Thymus (tissue), 11 donors: ENCODE measurements at regions not wholly inside any gene's neighbourhood (a gene's known extent, or its start where the extent isn't known, plus 50 kb on each side); places are given as distances from the start of the nearest gene placed in this dataset.
"Not testable (repeated sequence)": the region's sequence is repeated elsewhere in the genome, so short reads cannot be mapped to it uniquely, and the experiment has no call there.

Experiments
- DNase-seq, 9 donors: peaks; one replicate each; pipeline ENCODE4 v3.0.0-alpha.2; 2013; ENCODE audit warnings: low spot score in 9 of 9, low read depth in 6 of 9, missing footprints in 1 of 9
- H3K27ac ChIP-seq, 2 donors: one replicate each; pipeline ENCODE4 v1.5.1; 2013; ENCODE audit warnings: control low read depth in 1 of 2, low read depth in 1 of 2, low read length in 1 of 2, mild to moderate bottlenecking in 1 of 2, moderate library complexity in 1 of 2
- H3K27me3 ChIP-seq, 2 donors: one replicate each; pipeline ENCODE4 v1.5.1; 2013; ENCODE audit warnings: low read length in 1 of 2; ENCODE audit not compliant: control insufficient read depth in 2 of 2, insufficient read depth in 1 of 2
- H3K36me3 ChIP-seq, 2 donors: one replicate each; pipeline ENCODE4 v1.5.1; 2013; ENCODE audit warnings: low read length in 1 of 2, mild to moderate bottlenecking in 1 of 2, moderate library complexity in 1 of 2; ENCODE audit not compliant: control insufficient read depth in 2 of 2, insufficient read depth in 2 of 2
- H3K4me1 ChIP-seq, 2 donors: one replicate each; pipeline ENCODE4 v1.5.1; 2013; ENCODE audit warnings: low read length in 2 of 2; ENCODE audit not compliant: control insufficient read depth in 2 of 2, insufficient read depth in 2 of 2
- H3K4me3 ChIP-seq, 2 donors: one replicate each; pipeline ENCODE4 v1.5.1; 2013; ENCODE audit warnings: low read length in 2 of 2, control low read depth in 1 of 2, mild to moderate bottlenecking in 1 of 2
- H3K9me3 ChIP-seq, 2 donors: one replicate each; pipeline ENCODE4 v1.5.1; 2013; ENCODE audit warnings: low read length in 1 of 2, mild to moderate bottlenecking in 1 of 2; ENCODE audit not compliant: control insufficient read depth in 2 of 2, insufficient read depth in 1 of 2
- WGBS: extraction: QIAGEN DNeasy Blood & Tissue Kit; methylation state at CpG from one replicate; pipeline ENCODE4 v1.1.7; 2013; 5-methylcytosine and 5-hydroxymethylcytosine counted together
- donor health status: healthy.

- WGBS: 38% methylated on average over 1 of the region's 1 CpG
- Histone ChIP-seq H3K9me3 (no peaks in the 10 kb centered on the region), H3K27ac (no peak overlapping the region), H3K4me3 (no peak overlapping the region), H3K36me3 (no peaks in the 10 kb centered on the region), H3K4me1 (no peaks in the 10 kb centered on the region), H3K27me3 (no peaks in the 10 kb centered on the region)
- DNase-seq: no peak
Measured at GRCh38 chr7:26948617-26949118, 84.3 kb upstream of the SKAP2 start.

- Histone ChIP-seq H3K36me3 (no peaks in the 10 kb centered on the region), H3K27ac (no peak overlapping the region), H3K27me3 (no peaks in the 10 kb centered on the region), H3K4me3 (no peak overlapping the region), H3K4me1 (no peaks in the 10 kb centered on the region), H3K9me3 (no peaks in the 10 kb centered on the region)
- WGBS: 86% methylated on average over 4 of the region's 4 CpGs
- DNase-seq: no peak
Measured at GRCh38 chr7:26944501-26945358, 80.3 kb upstream of the SKAP2 start.

DNA sequence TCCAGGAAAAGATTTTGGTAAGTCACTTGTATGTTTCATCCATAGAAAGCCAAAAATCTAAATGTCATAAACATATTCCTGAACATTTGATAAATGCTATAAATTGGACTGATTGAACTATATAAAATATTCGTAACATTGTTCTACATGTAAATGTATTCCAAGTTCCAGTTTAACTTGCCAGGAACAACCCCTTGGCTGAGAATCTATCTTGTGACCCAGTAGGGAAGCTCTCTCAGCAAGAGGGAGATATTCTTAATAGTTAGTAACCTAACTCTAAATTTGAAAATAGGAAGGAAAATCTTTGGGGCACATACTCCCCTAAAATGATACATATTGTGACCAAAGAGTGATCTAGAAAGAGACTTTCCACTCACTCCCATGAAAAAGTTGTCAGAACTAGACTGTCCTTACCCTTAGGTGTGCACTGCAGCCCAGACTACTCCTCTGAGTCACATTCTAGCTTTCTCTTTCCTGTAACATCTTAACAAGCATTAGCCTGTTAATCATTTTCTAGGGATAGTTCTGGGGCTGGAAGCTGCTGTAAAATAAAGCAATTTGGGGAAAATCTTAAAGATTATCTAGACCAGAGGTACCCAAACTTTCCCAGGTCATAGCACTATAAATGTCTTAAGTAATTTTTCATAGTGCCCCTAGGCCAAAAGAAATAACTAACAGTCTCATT is 73.7 kb upstream of the SKAP2 start:
- no peaks in the 10 kb centered on the region for H3K36me3 ChIP-seq
- 95% methylated on average over 1 of the region's 1 CpG for WGBS
- no peaks in the 10 kb centered on the region for H3K9me3 ChIP-seq
- no peaks in the 10 kb centered on the region for H3K27me3 ChIP-seq
- H3K4me3 ChIP-seq: no peak overlapping the region
- H3K27ac ChIP-seq: no peak overlapping the region
- DNase-seq: no peak
- H3K4me1 ChIP-seq: no peaks in the 10 kb centered on the region

- Histone ChIP-seq H3K36me3 (no peaks in the 10 kb centered on the region), H3K4me1 (no peaks in the 10 kb centered on the region), H3K27ac (no peak overlapping the region), H3K9me3 (no peaks in the 10 kb centered on the region), H3K27me3 (no peaks in the 10 kb centered on the region), H3K4me3 (no peak overlapping the region)
- DNase-seq: no peak
Measured at GRCh38 chr7:26937306-26937705, 72.9 kb upstream of the SKAP2 start.

DNA sequence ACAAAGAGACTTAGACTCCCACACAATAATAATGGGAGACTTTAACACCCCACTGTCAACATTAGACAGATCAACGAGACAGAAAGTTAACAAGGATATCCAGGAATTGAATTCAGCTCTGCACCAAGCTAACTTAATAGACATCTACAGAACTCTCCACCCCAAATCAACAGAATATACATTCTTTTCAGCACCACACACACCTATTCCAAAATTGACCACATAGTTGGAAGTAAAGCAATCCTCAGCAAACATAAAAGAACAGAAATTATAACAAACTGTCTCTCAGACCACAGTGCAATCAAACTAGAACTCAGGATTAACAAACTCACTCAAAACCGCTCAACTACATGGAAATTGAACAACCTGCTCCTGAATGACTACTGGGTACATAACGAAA is 68.2 kb upstream of the SKAP2 start:
- not testable (repeated sequence) for H3K27me3 ChIP-seq, H3K27ac ChIP-seq, H3K4me1 ChIP-seq, H3K36me3 ChIP-seq, H3K4me3 ChIP-seq, H3K9me3 ChIP-seq, DNase-seq
- 97% methylated on average over 3 of the region's 3 CpGs for whole genome bisulfite sequencing

DNA sequence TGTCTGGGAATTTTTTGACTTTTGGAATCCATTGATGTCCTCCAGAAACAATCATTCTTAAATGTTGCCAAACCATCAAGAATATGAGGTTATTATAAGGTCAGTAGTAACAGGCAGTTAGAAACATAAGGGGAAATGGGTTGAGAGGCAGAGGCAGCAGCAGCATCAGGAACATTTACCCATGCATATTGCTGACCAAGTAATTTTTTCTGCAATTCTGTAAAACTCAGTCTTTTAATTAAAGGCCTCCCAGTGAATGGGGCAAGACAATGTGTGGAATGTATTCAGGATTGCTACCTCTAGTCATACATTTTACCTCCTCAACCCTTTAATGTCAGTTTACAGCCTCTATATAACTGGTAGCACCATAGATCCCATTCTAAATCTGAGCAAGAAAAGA is 66.5 kb upstream of the SKAP2 start:
- H3K4me1 ChIP-seq: no peaks in the 10 kb centered on the region
- H3K36me3 ChIP-seq: no peaks in the 10 kb centered on the region
- no peak overlapping the region for H3K4me3 ChIP-seq
- H3K27ac ChIP-seq: no peak overlapping the region
- no peaks in the 10 kb centered on the region for H3K27me3 ChIP-seq
- H3K9me3 ChIP-seq: no peaks in the 10 kb centered on the region
- DNase-seq: no peak

DNA sequence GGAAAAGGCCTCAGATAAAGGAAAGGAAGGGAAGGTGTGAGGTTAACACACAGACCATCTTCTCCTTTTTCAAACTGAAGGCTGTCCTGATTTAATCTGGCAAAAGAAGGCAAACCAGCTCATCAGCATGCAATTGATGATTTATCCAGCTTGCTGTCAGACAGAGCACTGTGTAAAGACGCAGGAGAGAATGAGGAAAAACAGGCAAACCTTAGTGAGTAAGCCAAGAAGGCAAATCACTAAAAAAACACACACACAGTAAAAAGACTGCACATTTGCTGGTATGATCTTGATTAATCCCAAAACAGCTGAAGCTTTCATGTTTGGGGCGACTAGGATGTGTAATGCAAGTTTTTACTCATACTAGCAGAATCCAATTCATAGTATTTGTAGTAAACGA is 65.8 kb upstream of the SKAP2 start:
- no peaks in the 10 kb centered on the region for H3K36me3 ChIP-seq
- H3K27ac ChIP-seq: no peak overlapping the region
- DNase-seq: no peak
- H3K4me3 ChIP-seq: no peak overlapping the region
- no peaks in the 10 kb centered on the region for H3K4me1 ChIP-seq
- no peaks in the 10 kb centered on the region for H3K9me3 ChIP-seq
- H3K27me3 ChIP-seq: no peaks in the 10 kb centered on the region
- 95% methylated on average over 3 of the region's 3 CpGs for WGBS

- Histone ChIP-seq H3K4me1 (no peaks in the 10 kb centered on the region), H3K9me3 (no peaks in the 10 kb centered on the region), H3K27ac (no peak overlapping the region), H3K27me3 (no peaks in the 10 kb centered on the region), H3K4me3 (no peak overlapping the region), H3K36me3 (no peaks in the 10 kb centered on the region)
- no peak for DNase-seq
- 94% methylated on average over 5 of the region's 5 CpGs for WGBS
Measured at GRCh38 chr7:26928703-26929347, 64.4 kb upstream of the SKAP2 start.

- no peaks in the 10 kb centered on the region for H3K36me3 ChIP-seq
- H3K4me3 ChIP-seq: no peak overlapping the region
- no peak overlapping the region for H3K27ac ChIP-seq
- H3K9me3 ChIP-seq: no peaks in the 10 kb centered on the region
- no peaks in the 10 kb centered on the region for H3K27me3 ChIP-seq
- H3K4me1 ChIP-seq: no peaks in the 10 kb centered on the region
- WGBS: 97% methylated on average over 2 of the region's 2 CpGs
- no peak for DNase-seq
Measured at GRCh38 chr7:26925768-26926167, 61.4 kb upstream of the SKAP2 start.
